ENCODE measurements at regions not wholly inside any gene's neighbourhood (a gene's known extent, or its start where the extent isn't known, plus 50 kb on each side); places are given as distances from the start of the nearest gene placed in this dataset.

GRCh38 chr11:113626736-113627135 is 79.4 kb downstream of the TMPRSS5 start:
- no peaks in the 10 kb centered on the region for H3K36me3 ChIP-seq
- H3K4me3 ChIP-seq (ENCODE audit: low read depth, low read length): no peak overlapping the region
- DNase-seq: no peak
- H3K9me3 ChIP-seq (ENCODE audit: severe bottlenecking): no peaks in the 10 kb centered on the region
- no peaks in the 10 kb centered on the region for H3K27me3 ChIP-seq (ENCODE audit: insufficient read depth, low read depth, severe bottlenecking)
- TF ChIP-seq, protein P1, sequence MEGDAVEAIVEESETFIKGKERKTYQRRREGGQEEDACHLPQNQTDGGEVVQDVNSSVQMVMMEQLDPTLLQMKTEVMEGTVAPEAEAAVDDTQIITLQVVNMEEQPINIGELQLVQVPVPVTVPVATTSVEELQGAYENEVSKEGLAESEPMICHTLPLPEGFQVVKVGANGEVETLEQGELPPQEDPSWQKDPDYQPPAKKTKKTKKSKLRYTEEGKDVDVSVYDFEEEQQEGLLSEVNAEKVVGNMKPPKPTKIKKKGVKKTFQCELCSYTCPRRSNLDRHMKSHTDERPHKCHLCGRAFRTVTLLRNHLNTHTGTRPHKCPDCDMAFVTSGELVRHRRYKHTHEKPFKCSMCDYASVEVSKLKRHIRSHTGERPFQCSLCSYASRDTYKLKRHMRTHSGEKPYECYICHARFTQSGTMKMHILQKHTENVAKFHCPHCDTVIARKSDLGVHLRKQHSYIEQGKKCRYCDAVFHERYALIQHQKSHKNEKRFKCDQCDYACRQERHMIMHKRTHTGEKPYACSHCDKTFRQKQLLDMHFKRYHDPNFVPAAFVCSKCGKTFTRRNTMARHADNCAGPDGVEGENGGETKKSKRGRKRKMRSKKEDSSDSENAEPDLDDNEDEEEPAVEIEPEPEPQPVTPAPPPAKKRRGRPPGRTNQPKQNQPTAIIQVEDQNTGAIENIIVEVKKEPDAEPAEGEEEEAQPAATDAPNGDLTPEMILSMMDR (IDR thresholded peaks at IDR 0.05; ENCODE audit: low read depth, low read length): no peak
- no peak overlapping the region for H3K27ac ChIP-seq

- TF ChIP-seq, protein P1 (IDR thresholded peaks at IDR 0.05; ENCODE audit: low read depth, low read length): no peak
- no peaks in the 10 kb centered on the region for H3K27me3 ChIP-seq (ENCODE audit: insufficient read depth, low read depth, severe bottlenecking)
- DNase-seq: no peak
- no peak overlapping the region for H3K4me3 ChIP-seq (ENCODE audit: low read depth, low read length)
- H3K27ac ChIP-seq: no peak overlapping the region
- H3K9me3 ChIP-seq (ENCODE audit: severe bottlenecking): no peaks in the 10 kb centered on the region
- no peaks in the 10 kb centered on the region for H3K36me3 ChIP-seq
Observed at GRCh38 chr11:113623114-113623513, 83.0 kb downstream of the TMPRSS5 start.

DNA sequence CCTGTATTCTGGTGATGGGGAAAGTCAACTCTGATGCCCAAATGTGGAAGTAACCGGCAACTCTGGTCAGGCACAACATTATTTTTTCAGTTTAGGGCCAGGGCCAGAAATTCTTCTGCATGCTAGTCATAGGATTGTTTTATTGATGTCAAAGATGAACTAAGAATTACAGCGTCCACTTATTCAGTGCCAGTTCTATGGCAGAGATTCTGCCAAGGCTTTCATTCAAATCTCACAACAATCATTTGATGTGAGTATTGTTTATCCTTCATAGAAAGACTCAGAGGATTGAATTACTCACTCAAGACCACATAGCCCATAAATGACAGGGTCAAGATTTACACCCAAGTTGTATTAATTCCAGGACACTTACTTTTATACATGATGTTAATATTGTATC is 87.7 kb downstream of the TMPRSS5 start:
- TF ChIP-seq, protein P1 (IDR thresholded peaks at IDR 0.05; ENCODE audit: low read depth, low read length): no peak
- no peaks in the 10 kb centered on the region for H3K9me3 ChIP-seq (ENCODE audit: severe bottlenecking)
- H3K36me3 ChIP-seq: no peaks in the 10 kb centered on the region
- DNase-seq: no peak
- H3K4me3 ChIP-seq (ENCODE audit: low read depth, low read length): no peak overlapping the region
- H3K27ac ChIP-seq: no peak overlapping the region
- H3K27me3 ChIP-seq (ENCODE audit: insufficient read depth, low read depth, severe bottlenecking): no peaks in the 10 kb centered on the region

GRCh38 chr11:113615773-113616172 is 90.3 kb downstream of the TMPRSS5 start:
- no peak for DNase-seq
- Histone ChIP-seq H3K27ac (no peak overlapping the region), H3K9me3 (ENCODE audit: severe bottlenecking) (no peaks in the 10 kb centered on the region), H3K36me3 (no peaks in the 10 kb centered on the region), H3K4me3 (ENCODE audit: low read depth, low read length) (no peak overlapping the region), H3K27me3 (ENCODE audit: insufficient read depth, low read depth, severe bottlenecking) (no peaks in the 10 kb centered on the region)
- TF ChIP-seq, protein P1 (IDR thresholded peaks at IDR 0.05; ENCODE audit: low read depth, low read length): no peak

GRCh38 chr11:113615098-113615497 is 91.0 kb downstream of the TMPRSS5 start:
- Histone ChIP-seq H3K9me3 (ENCODE audit: severe bottlenecking) (no peaks in the 10 kb centered on the region), H3K36me3 (no peaks in the 10 kb centered on the region), H3K4me3 (ENCODE audit: low read depth, low read length) (no peak overlapping the region), H3K27me3 (ENCODE audit: insufficient read depth, low read depth, severe bottlenecking) (no peaks in the 10 kb centered on the region), H3K27ac (no peak overlapping the region)
- DNase-seq: no peak
- TF ChIP-seq, protein P1 (IDR thresholded peaks at IDR 0.05; ENCODE audit: low read depth, low read length): no peak

DNA sequence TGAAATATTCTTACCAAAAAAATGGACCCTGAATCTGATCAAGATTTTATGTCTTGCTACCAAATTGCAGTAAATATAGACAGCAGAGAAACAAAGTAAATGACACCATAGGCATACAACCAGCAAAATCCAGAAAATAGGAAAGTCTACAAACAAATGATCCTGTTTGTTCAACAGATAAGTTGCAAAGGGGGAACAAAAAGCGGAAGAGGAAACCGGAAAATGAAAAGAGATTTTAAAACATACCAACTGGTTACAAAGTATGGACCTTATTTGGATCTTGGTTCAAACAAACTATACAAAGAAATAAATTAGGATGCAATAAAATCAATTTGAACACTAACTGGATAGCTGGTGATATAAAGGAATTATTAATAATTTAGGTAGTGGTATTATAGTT is 92.0 kb downstream of the TMPRSS5 start:
- Histone ChIP-seq H3K27ac (no peak overlapping the region), H3K27me3 (ENCODE audit: insufficient read depth, low read depth, severe bottlenecking) (no peaks in the 10 kb centered on the region), H3K9me3 (ENCODE audit: severe bottlenecking) (no peaks in the 10 kb centered on the region), H3K4me3 (ENCODE audit: low read depth, low read length) (no peak overlapping the region), H3K36me3 (no peaks in the 10 kb centered on the region)
- TF ChIP-seq, protein P1 (IDR thresholded peaks at IDR 0.05; ENCODE audit: low read depth, low read length): no peak
- DNase-seq: no peak
